Activated effector memory CD4-positive, alpha-beta T cell treated with anti-CD3 and anti-CD28 coated beads, Interleukin-2, amount 50 U/mL, for 16 hours (primary cell): ENCODE measurements at regions not wholly inside any gene's neighbourhood (a gene's known extent, or its start where the extent isn't known, plus 50 kb on each side); places are given as distances from the start of the nearest gene placed in this dataset.

Experiments used
- DNase-seq: peaks from one replicate; pipeline ENCODE4 v3.0.0-alpha.2; 2020

DNA sequence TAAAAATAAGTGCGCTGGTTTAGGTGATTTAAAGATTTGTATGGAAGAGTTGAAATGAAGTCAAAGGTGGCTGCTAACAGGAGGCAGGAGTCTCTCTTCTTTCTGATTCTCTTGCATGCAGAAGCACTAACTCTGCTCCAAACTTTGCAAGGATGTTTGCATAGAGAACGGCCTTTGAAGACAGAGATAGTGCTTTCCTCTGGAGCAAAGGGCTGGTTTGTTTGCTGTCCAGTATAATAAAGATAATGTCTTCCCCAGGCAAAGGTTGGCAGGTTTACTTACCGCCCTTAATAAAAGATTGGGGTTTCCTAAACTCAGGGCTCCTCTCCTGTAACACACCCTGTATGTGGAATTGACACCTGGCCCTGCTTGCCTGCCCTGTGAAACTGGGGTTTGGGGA lies 210.6 kb upstream of the RREB1 start:
- no peak for DNase-seq

DNA sequence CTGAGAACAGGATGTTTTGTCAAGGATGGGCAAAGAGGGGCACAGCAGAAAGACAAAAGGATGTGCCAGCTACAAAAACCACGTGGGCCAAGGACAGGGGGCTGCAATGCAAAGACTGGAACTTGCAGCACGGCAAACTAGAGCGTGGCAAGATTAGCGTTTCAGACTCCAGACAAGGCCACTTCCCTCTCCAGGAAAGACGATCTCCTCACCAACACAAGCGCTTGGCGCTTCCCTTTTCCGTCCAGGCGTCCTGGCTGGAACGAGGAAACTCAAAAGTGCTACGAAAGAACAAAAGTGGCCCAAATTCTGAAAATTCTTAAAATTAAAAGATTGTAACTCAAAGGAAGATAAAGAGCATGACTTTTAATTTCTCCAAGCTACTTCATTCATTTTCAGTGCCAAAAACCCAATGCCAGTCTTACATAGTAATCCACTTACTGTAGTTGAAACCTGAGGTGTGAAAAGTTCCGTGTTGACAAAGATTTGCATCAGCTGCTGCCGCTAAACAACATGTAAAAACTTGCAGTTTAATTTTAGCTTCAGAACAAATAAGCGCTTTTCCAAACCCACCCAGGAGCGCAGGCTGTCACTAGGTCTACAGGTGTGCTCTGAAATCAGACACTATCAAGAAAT lies 207.1 kb upstream of the RREB1 start:
- DNase-seq, result no peak

DNA sequence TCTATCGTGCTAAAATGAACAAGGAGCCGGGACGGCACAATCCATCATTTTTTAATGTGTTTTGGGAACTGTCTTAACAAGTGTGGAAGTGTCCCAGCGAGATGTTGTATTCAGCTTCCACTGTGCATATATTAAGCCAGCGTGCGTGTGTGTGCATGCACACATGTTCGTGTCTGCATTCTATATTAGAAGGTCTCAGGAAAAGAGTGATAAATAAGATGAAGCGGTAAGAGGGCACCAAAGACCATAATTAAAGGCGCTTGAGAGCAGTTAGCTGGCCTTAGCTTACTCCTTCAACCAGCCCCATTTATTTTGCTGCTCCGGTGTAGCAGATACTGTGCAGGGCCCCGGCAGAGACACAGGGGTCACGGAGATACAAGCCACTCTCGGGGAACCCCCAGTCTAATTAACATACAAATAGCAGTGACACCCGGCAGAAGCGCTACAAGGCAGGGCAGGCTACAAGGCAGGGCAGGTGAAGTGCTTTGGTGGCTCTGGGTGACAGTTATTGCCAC lies 206.5 kb upstream of the RREB1 start:
- DNase-seq, result no peak

DNA sequence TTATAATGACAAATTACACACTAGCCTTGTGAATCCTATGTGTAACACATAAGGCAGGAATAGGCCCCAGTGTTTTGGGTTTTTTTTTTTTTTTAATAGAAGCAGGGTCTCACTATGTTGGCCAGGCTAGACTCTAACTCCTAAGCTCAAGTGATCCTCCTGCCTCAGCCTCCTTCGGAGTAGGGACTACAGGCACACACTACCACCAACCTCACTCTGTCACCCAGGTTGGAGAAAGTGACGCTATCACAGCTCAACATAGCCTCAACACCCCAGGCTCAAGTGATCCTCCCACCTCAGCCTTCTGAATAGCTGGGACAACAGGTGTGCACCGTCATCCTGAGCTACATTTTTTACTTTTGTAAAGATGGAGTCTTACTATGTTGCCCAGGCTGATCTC lies 205.8 kb upstream of the RREB1 start:
- no peak for DNase-seq

DNA sequence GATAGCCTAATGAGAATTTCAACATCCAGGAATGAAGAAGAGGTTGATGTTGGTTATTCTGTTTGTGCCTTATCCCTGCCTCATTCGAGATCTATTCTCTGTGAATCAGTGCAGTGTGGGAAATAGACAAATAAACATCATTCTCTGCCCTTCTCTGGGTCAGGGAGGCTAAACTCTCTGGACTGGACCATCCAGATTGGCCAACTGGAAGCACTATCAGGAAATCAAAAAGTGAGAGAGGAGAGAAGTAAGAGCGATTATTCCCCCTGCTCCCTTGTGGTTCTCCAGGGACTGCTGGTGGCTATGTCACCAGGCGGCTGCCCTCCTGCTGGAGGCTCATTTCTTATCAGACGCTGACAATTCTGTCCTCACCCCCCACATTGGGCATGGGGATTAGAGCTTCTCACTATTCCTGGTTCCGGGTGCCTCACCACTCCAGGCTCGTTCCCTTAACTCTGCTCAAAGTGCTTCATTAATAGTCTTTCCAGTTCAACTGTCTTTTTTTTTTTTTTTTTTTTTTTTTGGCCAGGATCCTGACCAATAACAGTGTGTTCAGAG lies 201.7 kb upstream of the RREB1 start:
- DNase-seq, result peak; percentile 21

DNA sequence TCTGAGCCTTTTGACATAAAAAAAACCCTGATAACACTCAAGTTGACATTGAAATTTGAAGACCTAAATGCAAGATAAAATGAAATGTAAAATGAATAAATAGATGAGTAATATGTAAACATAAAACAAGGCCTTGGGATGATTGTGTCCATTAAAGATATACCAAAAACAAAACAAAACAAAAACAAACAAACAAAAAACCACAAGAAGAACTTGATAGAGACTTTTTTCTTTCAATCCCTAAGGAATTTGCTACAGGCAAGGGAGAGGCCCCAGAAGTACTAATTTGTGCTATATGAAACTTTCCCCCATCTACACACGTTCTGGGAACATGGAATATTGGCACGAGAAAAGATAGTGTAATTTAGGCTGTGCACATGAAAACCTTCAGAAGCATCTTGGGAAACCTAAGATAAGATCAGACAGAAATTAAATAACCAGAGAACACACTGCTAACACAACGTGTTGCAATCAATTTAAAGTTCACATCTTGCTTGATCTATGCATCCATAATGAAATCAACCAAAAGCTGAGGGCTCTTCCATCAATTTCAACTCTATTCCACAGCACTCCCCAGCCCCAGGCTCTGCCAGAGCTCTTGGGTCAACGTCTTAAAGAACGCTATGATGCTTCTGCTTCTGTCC lies 201.1 kb upstream of the RREB1 start:
- DNase-seq, result no peak

DNA sequence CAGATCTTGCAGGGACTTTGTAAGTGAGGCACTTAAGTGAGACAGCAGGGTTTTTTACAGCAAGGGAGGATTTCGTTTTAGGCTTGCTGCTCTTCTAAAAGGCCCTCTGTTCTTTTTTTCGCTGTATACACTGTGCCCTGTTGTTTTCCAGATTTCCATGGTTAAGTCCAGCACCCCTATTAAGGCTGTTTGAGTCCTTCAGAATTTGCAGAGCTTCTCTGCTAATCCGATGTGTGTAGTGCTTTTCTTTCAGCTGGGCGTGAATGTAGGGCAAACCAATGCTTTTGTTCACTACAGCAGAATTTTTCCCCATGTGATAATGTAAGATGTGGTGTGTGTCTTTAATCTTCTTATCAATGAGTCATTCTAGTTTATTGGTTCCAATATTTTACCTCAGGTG lies 200.5 kb upstream of the RREB1 start:
- DNase-seq, result no peak

DNA sequence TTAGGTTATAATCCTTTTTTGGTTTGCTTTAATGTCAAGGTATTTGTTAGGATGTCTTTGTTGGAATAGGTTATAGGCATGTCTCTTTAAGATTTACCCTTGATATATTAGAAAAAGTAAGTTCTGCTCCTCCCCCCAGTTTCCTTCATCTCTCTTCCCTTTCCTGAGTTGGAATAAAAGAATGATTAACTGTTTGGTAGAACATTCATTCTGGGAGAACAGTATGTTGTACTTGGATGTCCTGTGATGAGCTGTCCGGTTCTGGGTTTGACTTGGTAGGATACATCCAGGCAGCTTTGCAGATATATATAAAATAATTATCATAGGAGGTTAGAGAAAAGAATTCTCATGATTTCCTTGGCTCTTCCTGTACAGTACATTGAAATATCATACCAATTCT lies 199.6 kb upstream of the RREB1 start:
- no peak for DNase-seq

DNA sequence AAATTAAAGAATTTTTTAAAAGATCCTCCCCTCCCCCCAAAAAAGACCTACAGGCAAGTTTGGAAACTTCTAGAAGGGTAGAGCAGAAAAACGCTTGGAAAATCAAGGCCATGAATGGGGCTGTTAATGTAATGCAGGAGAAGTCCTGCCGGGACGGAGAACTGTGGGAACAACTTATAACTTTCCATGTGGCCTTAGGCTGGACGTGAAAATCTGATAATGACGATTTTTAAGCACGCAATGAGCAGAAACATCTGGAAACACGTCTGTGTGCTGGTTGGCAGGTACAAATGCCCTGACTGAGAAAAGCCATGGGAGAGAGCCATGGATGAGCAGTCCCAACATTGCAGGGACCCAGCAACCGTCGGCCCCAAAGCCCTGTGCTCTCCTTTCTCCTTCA lies 198.7 kb upstream of the RREB1 start:
- no peak for DNase-seq

DNA sequence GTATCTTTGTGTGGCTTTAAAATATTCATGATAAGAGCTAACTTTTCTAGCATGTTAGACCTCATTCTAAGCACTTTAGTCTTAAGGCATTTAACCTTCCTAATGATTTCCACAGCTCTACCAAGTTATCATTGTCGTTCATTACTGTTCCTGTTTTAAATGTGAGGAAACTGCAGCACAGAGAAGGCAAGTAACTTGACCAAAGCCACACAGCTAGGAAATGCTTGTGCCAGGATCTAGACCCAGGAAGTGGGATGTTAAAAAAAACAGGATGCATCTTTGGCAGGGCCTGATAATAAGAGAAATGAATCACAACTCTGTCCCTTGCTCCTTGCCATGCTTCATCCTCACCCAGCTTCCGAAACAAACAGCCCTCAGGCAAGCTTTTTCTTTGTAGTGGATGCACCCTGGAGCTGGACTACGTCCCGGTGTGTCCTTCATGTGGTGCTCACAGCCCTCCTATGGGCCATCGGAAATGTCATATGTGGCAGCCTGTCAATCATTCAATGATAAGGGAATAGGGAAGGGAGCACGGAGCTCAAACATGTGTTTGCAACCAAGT lies 196.9 kb upstream of the RREB1 start:
- no peak for DNase-seq

DNA sequence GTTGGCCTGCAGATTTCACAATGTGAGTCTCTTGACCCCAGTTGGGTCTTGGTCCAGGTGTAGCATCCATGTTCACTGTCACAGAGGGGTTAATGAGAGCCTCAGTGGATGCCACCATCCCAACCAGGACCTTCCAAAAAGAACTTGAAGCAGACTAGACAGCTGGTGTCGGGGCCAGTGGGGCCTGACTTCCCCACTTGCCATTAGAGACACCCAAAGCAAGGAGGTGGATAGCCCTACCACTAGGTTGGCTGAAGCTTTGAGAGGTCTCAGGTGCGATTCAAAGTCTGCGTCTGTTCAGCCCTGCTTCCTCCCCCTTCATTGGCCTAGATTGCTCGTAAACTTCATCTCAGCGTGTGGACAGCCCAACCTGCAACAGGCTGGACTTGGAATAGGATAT lies 196.4 kb upstream of the RREB1 start:
- DNase-seq, result no peak

DNA sequence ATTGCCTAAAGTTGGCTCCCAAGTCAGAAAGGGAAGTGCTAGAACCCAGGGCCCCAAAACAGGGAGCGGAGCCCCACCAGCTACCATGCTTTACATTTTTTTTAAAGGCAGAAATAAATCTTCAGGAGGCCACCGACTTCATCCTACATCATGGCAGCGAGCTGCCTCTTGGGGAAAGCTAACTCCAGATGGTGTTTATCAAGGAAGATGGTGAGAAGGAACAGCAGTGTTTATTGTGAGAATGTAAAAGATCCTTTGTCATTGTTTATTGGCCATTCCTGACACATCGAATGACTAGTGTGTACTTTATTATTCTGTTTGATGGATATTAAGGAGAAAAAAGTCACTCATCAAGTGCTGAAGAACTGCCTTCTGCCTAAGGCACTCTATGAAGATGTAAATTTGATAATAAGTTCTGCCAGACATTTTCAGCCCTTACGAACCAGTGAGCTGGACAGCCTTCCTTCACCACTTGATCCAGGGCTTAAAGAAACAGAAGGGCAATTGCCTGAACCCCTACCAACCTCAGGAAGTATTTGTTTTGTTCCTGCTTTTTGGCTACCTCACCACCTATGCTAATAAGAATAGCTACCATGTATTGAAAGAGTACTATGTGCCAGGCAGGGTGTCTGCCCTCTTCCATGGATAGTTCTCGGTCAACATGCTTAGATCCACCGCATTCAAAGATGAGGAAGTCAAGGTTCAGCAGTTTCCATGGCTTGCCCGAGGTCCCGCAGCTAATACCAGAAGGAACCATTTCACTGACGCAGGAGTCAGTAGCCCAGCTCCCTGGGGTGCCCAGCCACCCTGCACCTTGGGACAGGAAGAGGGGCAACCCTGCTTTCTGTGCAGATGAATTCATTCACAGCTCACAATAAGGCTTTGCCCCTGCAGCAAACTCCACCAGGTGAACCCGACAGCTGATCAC lies 194.7 kb upstream of the RREB1 start:
- DNase-seq, result no peak

DNA sequence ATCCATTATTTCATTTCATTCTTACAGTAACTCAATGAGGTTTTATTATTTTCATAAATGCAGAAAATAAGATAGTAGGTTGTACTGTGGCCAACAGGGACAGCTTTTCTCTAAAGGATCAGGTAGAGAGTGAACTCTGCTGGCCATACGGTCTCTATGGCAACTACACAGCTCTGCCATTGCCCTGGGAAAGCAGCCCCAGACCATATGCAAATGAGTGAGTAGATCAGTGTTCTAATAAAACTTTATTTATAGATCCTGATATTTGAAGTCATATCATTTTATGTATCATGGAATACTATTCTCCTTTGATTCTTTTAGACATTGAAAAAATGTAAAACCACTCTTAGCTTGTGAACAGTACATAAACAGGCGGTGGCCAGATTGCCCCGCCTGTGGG lies 192.5 kb upstream of the RREB1 start:
- DNase-seq, result no peak

DNA sequence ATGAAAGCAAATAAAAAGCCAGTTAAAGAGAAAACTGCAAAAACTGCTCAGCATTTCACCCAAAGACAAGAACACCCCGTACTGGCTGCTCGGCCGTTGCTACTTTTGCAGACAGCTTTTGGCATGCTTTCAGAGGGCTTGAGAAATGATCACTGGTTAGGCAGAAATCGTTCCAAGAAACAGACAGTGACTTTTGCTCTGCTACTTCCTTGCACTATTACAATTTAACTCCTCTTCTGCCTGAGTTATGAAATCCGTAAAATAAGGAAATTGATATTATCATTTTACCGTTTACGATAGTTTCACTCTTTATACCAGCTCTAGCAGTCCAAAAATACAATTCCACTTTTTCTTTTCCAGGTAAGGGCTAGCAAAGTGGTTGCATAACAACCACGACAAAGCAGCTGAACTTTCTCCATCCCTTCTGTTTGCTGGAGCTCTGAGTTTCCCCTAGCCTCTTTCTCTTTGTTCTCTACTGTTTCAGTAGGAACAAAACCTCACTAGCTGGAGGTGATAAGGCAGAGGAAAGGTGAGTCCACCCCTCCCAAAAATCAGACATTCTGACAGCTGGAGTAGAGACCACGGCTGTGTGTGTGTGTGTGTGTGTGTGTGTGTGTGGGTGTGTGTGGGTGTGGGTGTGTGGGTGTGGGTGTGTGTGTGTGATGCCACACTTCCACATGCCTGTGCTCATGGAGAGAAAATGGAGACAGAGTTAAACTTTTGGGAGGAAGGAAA lies 191.8 kb upstream of the RREB1 start:
- no peak for DNase-seq

DNA sequence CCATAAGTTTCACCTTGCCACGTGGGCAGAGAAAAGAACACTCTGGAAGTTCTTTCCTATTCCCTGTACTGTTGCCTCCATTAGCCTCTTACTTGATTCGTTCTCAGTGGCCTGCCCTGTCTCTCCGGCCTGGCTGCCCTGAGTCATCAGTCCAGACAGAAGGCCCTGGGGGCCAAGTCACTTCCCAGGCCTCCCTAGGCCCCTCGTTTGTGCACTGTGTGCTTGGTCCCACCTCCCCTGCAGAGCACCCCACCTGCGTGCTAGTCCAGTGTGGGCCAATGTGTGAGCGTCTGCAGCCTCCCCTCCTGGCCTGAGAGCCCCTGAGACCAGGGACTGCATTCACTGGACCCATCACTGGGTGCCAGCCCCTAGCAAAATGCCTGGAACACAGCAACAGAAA lies 191.2 kb upstream of the RREB1 start:
- DNase-seq, result no peak

DNA sequence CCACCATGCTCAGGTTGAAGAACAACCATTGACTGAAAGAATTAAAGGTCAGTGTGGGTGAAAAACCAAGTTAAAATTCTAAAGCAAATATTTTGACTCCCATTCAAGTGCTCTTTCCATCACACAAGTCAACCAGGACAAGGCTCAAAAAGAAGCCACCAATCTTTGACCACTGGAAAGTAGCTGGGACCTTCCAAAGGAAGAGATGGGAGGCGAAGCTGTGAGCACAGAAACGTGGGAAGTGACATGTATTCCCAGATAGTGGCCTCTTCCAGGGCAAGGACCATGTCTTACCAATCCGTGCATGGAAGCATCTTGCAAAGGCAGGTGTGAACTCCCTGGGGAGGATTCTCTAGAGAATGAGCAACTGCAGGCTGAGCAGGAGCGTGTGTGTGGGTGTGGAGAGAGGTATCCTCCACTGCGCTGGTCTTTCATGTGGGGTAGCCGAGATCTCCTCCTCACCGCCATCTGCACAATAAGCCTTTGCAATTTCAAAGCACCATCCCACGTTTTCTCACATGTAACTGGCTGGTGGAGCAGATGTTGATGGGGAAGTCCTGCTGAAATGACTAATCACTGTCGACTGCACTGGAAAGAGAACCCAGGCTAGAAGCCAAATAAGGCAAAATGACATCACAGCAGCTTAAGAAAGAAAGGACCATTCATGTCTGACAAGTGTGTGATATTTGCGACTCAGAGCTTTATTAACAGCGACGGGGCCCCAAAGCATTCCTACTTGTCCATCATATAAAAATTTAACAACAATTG lies 189.4 kb upstream of the RREB1 start:
- DNase-seq, result peak; percentile 87

DNA sequence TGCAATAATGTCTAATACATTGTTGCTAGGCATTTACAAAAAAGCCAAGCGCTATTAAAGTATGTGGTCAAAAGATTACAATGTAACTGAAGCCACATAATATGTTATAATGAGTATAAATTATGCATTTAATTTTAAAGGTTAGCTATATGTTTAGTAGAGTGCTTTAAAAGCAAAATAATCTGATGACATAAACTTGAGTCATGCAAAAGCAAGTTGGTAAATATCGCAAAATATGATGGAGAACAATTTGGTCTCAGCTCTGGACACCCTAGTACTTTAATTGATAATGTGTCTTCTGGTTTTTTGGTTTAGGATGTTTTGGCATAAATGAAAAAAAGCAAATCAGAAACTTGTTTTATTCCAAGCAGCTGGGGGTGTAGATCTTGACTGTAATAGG lies 188.6 kb upstream of the RREB1 start:
- no peak for DNase-seq

DNA sequence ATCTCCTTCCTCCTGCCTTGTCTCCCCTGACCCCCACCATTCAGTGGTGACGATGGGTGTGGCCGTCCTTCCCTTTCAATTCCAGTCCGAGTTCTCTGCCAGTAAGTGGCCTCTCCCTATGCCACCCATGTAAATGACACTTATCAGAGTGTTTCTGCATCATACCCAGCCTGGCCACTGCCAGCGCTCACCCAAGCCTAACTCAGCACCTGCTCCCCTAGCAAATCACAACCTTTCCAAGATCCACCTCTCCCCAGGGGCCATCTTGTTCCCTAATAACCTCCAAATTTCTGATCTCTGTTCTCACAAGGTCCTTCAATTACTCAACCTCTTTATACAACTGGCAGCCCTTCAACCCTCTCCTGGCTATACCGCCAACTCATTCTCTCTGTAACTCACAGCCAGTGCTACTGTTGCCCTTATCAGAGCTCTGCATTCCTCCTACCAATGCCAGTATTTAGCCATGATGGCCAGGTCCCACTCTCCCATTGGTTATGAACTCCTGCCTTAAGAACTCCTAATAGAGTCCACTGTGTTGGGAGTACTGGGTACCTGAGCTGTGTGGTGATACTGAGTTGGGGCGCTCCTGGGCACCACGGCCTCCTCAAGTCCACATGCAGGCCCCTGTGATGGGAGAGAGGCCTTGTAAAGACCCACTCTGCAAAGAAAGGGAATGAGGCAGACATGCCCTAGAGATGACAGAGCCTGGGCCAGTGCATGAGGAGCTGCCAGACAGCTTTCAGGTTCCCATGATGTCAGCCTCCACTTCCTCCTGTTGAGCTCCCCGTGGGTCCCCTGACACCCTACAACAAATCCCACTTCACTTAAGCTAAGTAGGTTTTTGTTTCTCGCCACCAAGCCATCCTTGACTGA lies 187.4 kb upstream of the RREB1 start:
- no peak for DNase-seq

DNA sequence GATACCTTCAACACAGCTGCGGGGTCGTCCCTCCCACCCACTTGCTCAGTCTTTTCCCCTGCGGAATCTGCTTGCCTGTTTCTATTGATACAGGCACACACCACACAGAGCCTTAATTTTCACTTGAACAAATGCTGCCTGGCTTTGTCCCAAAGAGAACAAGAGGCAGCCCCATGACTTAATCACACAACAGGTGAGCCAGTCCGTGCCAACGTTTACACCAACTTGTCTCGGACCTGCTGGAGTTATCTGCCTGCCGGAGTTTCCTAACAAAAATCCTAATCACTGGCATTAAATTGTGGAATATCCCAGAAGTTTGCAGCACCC lies 186.8 kb upstream of the RREB1 start:
- DNase-seq, result no peak

DNA sequence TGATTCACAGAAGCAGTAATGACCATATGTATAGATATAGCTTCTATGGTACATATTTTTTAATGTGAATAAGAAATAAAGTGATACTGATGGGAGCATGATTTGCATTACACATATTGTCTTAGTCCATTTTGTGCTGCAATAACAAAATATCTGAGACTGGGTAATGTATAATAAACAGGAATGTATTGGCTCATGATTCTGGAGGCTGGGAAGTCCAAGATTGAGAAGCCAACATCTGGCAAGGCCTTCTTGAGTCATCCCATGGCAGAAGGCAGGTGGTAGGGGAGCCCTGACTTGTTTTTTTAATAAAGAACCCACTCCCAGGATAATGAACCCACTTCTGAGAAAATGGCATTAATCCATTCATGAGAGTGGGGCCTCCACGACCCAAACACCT lies 185.6 kb upstream of the RREB1 start:
- no peak for DNase-seq

DNA sequence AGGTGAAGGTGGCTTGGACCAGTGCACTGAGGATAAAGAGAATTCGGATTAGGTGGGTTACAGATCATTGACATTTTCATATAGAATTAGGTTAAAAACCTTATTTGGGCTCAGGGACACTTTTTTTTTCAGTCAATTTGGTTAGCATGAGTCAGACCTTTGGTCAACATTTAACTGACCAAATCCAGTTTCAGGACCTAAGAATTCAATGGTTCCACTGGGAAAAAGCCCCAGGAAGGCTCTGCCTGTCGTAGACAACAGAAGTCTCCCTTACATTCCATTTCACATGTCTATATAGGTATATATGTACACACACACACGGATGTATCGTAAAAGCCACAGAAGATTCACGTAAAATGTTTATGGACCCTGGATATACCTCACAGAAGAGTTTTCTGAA lies 184.2 kb upstream of the RREB1 start:
- no peak for DNase-seq
